ENCODE measurements at regions not wholly inside any gene's neighbourhood (a gene's known extent, or its start where the extent isn't known, plus 50 kb on each side); places are given as distances from the start of the nearest gene placed in this dataset.

GRCh38 chr2:14884651-14885050 is 252.1 kb downstream of the LRATD1 start:
- Histone ChIP-seq H3K4me3 (ENCODE audit: low read depth, low read length) (no peak overlapping the region), H3K9me3 (ENCODE audit: control insufficient read depth, insufficient read depth, low read depth, low read length) (no peaks in the 10 kb centered on the region), H3K36me3 (ENCODE audit: control insufficient read depth in 2 of 2, insufficient read depth in 1 of 2, low read length in 2 of 2) (no peaks in the 10 kb centered on the region), H3K4me1 (ENCODE audit: control insufficient read depth, insufficient read depth, low read length) (no peaks in the 10 kb centered on the region), H3K27ac (ENCODE audit: extremely low read depth, low read depth, low read length) (no peak overlapping the region)
- POLR2A ChIA-PET = no interaction called here
- CTCF ChIA-PET = interaction anchor here (0.7 to 1.8 kb wide), 2 partner anchors 19 to 225 kb away, joined by 3 to 6 read pairs; no protein-coding TSS in a partner anchor
- TF ChIP-seq GFI1B (tag by site-specific recombination; IDR thresholded peaks at IDR 0.05) (no peak), ZNF548 (tag by site-specific recombination; IDR thresholded peaks at IDR 0.05) (no peak), SCRT2 (tag by site-specific recombination; IDR thresholded peaks at IDR 0.05) (no peak), SETDB1 (IDR thresholded peaks at IDR 0.05; ENCODE audit: insufficient read length, low read length) (no peak), ZNF211 (tag by site-specific recombination; IDR thresholded peaks at IDR 0.05; ENCODE audit: low read depth) (no peak), ZNF121 (tag by site-specific recombination; IDR thresholded peaks at IDR 0.05) (no peak), KLF1 (tag by site-specific recombination; IDR thresholded peaks at IDR 0.05) (no peak), ZSCAN23 (tag by site-specific recombination; IDR thresholded peaks at IDR 0.05) (no peak), ZNF654 (tag by site-specific recombination; IDR thresholded peaks at IDR 0.05; ENCODE audit: low read depth) (no peak)

- ChIA-PET CTCF (no interaction called here), POLR2A (no interaction called here)
- Histone ChIP-seq H3K4me3 (ENCODE audit: low read depth, low read length) (no peak overlapping the region), H3K27ac (ENCODE audit: extremely low read depth, low read depth, low read length) (no peak overlapping the region), H3K9me3 (ENCODE audit: control insufficient read depth, insufficient read depth, low read depth, low read length) (no peaks in the 10 kb centered on the region), H3K36me3 (ENCODE audit: control insufficient read depth in 2 of 2, insufficient read depth in 1 of 2, low read length in 2 of 2) (no peaks in the 10 kb centered on the region), H3K4me1 (ENCODE audit: control insufficient read depth, insufficient read depth, low read length) (no peaks in the 10 kb centered on the region)
- no peak for TF ChIP-seq ZNF350 (tag by site-specific recombination; IDR thresholded peaks at IDR 0.05)
- TF ChIP-seq ZBTB10 (tag by site-specific recombination; IDR thresholded peaks at IDR 0.05) = no peak
- TF ChIP-seq ZNF843 (tag by site-specific recombination; IDR thresholded peaks at IDR 0.05) = no peak
- TF ChIP-seq ZNF155 (tag by site-specific recombination; IDR thresholded peaks at IDR 0.05) = no peak
- TF ChIP-seq ZSCAN23 (tag by site-specific recombination; IDR thresholded peaks at IDR 0.05) = no peak
- TF ChIP-seq KLF17 (tag by site-specific recombination; IDR thresholded peaks at IDR 0.05) = no peak
- TF ChIP-seq ZNF776 (tag by site-specific recombination; IDR thresholded peaks at IDR 0.05; ENCODE audit: borderline replicate concordance) = no peak
- TF ChIP-seq ZNF610 (tag by site-specific recombination; IDR thresholded peaks at IDR 0.05; ENCODE audit: borderline replicate concordance) = no peak
- no peak for TF ChIP-seq MYNN (tag by site-specific recombination; IDR thresholded peaks at IDR 0.05; ENCODE audit: borderline replicate concordance)
- TF ChIP-seq ZNF174 (tag by site-specific recombination; IDR thresholded peaks at IDR 0.05) = no peak
- no peak for TF ChIP-seq ZNF747 (tag by site-specific recombination; IDR thresholded peaks at IDR 0.05)
- TF ChIP-seq ZNF433 (tag by site-specific recombination; IDR thresholded peaks at IDR 0.05; ENCODE audit: low read depth) = no peak
- TF ChIP-seq ZIC2 (tag by site-specific recombination; IDR thresholded peaks at IDR 0.05) = no peak
- TF ChIP-seq ZBTB48 (tag by site-specific recombination; IDR thresholded peaks at IDR 0.05) = no peak
- no peak for TF ChIP-seq TSHZ1 (tag by site-specific recombination; IDR thresholded peaks at IDR 0.05; ENCODE audit: borderline replicate concordance)
Observed at GRCh38 chr2:14891546-14891945, 259.0 kb downstream of the LRATD1 start.

All from HEK293 (cell line).